HG02885 (cell line): ENCODE measurements at regions not wholly inside any gene's neighbourhood (a gene's known extent, or its start where the extent isn't known, plus 50 kb on each side); places are given as distances from the start of the nearest gene placed in this dataset.
"Not testable (repeated sequence)": the region's sequence is repeated elsewhere in the genome, so short reads cannot be mapped to it uniquely, and the experiment has no call there.

Experiments
- ATAC-seq: cut with Tn5 transposase; IDR thresholded peaks from one replicate; pipeline ENCODE4 v1.9.1; 2021; ENCODE audit warnings: mild to moderate bottlenecking; ENCODE audit not compliant: unreplicated experiment, poor library complexity

DNA sequence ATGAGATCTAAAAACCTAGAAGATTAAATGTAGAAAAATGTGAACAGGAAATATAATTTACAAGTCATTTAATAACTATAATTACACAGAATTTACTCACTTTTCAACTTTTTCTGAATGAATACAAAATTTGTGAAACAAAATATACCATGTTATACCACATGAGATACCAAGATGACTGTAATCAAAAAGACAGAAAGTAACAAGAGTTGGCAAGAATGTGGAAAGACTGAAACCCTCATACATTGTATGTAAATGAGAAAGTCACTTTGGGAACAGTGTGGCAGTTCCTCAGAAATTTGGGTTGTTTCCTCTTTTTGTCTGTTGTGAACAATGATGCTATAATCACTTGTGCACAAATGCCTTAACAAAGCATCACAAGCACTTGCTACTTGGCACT is 145.4 kb upstream of the ZNF804A start:
- peak; percentile 50 for ATAC-seq

DNA sequence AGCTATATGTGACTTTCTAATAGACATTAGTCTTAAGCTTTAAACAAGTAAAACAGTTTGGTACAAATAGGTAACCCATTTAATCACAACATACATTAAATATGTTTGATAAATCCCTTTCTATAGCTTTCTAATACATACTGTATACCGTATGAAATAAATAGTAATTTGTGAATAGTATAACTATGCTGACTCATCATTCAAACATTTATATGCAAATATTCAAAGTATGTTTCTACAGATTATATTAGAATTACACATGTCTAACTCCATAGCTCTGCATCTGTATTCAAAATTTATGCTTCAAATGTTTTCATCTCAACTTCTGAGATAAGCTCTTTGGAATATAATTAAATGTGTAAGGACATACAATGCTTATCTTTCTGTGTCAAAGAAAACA is 142.7 kb upstream of the ZNF804A start:
- ATAC-seq = no peak

DNA sequence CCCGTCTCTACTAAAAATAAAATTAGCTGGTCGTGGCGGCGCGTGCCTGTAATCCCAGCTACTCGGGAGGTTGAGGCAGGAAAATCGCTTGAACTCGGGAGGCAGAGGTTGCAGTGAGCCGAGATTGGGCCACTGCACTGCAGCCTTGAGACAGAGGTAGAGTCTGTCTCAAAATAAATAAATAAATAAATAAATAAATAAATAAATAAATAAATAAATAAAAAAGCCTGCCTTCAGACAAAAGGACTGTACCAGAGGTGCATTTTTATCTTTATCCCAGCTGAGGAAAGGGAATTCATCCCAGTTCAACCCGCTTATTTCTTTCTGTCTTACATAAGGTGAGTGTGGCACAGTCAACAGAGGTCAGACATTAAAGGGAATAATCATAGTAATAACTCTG is 141.6 kb upstream of the ZNF804A start:
- ATAC-seq = not testable (repeated sequence)

DNA sequence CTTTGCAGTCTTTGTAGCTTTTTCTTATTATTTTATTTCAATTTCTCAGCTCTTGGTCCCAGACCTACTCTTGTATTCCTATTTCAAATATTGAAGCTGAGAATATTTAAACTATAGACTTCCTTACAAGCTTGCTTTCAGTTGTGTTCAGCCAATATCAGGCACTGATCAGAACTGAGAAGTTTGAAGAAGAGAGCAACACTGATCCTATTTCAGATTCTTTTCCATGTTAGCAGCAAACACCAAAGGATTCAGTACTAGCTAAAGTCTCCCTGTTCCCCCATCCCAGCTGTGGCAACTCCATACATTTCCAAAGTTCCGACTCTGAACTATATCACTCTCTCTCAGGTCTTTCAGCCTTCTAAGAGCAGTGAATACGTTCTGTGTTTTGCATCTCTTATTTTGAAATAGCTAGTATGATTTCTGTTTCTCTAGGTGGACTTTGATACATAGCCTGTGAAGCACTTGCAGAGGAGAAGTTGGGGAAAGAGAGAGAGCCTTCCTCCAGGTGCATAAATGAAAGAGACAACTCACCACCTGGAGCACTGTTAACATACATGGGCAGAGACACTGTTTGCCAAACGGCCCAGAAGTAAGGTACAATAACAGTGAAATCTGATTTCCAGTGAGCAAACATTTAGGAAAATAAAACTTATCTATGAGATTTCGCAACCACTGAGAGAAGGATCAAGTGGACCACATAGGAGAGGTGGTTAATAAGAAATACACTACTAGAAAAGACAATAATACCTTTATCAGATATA is 135.0 kb upstream of the ZNF804A start:
- no peak for ATAC-seq

DNA sequence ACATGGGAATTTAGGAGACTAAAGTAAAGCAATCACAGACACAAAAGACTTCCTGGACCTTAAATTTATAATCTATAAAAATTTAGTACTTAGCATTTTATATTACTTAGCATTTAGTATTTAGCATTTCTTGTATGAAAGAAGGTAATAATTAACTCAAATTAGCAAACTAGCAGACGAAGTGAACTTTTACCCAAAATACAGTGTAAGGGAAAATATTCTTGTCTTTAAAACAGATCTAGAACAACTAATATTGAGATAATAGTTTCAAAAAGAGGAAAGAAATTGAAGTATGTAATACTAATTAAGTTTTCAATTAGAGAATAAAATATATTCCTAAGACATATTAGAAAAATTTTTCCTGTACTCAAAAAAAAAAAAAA is 134.5 kb upstream of the ZNF804A start:
- no peak for ATAC-seq

DNA sequence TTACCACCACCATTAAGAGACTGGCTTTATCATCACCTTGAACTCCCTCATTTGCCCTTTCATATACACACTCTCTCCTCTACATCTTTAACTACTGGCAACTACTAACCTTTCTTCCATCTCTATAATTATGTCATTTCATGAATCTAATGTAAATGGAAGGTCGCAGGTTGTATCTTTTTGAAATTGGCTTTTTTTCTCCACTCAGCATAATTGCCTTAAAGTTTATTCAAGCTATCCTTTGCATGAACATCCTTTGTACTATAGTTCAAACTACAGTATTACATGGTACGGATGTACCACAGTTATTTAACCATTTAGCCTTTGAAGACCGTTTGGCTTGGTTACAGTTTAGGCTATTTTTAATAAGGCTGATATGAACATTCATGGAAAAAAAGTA is 129.5 kb upstream of the ZNF804A start:
- no peak for ATAC-seq

DNA sequence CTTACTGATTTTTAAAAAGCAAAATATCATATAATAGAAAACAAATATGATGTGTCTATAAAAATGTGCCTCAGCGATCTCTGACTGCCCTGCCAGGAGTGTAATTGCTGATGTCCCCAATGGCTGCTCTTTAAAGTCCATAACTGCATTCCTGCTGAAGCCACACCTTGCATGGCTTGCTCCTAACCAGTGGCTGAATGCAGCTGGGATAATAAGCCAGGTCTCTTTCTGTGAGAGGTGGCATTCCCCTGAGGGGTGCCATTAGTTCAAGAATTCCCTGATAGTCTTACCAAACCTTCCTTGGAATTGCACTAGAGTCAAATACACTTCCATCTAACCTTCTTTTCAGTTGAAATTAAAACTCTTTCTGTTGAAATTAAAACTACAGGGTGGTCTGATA is 125.8 kb upstream of the ZNF804A start:
- ATAC-seq = no peak

DNA sequence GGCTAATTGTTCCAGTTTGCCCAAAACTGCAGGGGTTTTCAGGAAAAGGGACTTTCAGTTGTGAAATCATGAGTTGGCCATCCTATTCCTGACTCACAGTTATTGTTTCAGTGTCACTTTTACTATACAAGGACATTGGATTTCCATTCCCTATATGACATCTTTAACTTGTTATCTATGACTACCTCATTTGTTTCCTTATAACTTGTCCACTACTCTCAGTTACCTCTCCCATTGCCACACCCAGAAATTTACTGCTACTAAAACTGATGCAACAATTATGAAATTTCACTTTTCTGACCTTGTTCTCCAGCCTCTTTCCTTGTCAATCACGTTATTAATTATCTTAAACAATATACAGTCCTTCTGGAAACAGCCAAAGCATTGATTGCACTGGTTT is 116.5 kb upstream of the ZNF804A start:
- no peak for ATAC-seq

DNA sequence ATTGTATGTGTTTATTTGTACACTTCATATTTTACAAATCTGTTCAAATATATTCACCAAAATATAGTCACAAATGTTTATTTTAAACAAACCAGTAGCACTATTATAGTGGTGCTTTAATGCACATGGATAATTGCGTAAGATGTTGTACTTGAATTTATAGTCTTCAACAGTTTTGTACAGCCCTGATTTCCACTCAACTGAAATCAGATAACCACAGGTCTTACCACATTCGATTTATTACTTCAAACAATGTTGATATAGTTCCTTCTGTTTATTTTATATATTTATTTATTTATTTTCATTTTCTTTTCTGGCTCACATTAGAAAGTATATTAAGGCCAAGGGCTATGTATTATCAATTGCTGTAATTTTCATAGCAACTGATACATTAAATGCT is 99.4 kb upstream of the ZNF804A start:
- no peak for ATAC-seq

DNA sequence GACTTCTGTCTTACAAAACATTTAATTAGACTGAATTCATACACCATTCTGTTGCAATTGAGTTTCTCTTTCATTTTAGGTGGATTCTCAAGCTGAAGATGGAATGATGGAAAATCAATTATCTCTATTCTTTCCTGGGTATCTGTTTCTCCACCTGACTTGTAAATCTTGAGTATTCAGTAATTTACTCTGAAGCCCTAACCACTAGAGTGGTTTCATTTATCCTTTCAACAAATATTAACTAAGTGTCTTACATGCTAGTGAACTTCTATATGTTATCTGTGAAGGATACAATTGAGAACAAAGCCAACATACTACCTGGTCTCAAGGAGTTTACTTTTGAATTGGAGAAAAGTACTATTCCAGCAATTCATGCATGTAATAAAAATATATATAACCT is 94.1 kb upstream of the ZNF804A start:
- ATAC-seq = no peak

DNA sequence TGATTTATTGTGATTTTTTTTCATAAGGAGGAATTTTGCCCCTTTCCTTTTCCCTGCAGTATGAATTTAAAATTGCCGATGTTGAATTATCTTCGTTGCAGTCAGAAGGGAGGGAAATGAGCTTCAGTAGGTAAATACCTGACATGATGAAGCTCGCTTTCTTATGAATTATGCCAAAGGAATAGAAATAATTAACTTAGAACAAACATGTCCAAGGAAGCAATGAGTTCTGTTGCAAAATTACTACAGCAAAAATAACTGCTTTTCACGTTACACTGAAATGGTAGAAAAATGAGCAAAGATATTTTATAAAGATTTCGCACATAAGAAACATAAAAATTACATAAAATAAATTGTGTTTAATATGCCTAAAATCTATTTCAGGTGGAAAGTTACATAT is 91.1 kb upstream of the ZNF804A start:
- ATAC-seq = no peak

DNA sequence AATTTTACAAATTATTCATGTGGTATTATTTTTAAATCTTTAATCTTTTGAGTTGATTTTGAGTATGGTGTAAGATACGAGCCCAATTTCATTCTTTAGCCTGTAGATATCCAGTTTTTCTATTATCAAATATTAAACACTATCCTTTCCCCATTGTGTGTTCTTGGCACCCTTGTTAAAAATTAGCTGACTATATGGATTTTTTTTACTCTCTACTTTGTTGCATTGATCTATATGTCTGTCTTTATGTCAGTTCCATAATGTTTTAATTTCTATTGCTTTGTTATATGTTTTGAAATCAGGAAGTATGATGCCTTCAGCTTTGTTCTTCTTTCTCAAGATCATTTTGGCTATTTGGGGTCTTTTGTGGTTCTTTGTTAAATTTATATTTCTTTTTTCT is 80.9 kb upstream of the ZNF804A start:
- no peak for ATAC-seq

DNA sequence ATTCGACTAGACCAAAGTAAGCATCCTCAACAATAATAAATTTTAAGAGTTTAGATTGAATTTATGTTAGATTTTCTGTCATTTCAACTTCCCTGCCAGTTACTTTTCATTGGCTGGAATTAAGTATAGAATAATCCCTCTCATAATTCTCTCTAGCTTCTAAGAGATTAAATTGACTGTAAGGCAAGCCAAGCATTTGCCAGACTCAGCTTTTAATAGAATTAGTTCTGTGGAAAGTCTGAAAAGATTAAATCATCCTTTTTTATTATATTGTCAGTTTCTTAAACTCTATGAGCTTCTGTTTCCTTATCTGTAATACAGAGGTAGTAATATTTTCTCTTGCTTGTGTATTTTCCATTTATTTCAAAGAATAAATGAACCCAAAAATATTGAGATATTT is 77.9 kb upstream of the ZNF804A start:
- ATAC-seq = no peak

DNA sequence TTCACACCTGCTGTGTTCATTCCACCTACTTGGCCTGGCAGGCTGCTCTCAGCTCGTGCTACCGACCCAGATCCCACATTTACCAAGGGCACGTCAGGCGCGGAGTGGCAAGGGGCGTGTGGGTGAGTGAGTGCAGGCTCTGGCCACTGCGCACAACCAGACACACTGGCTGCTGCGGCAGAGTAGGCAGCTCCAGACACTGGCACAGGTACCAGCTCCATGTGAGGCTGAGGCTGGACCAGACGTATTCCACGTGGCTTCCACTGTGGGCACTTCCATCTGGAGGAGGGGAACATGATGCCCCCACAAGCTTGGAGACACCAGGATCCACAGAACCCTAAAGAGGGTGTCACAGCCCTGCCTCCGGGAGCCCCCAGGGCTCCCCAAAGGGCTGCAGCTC is 74.6 kb upstream of the ZNF804A start:
- ATAC-seq = no peak

DNA sequence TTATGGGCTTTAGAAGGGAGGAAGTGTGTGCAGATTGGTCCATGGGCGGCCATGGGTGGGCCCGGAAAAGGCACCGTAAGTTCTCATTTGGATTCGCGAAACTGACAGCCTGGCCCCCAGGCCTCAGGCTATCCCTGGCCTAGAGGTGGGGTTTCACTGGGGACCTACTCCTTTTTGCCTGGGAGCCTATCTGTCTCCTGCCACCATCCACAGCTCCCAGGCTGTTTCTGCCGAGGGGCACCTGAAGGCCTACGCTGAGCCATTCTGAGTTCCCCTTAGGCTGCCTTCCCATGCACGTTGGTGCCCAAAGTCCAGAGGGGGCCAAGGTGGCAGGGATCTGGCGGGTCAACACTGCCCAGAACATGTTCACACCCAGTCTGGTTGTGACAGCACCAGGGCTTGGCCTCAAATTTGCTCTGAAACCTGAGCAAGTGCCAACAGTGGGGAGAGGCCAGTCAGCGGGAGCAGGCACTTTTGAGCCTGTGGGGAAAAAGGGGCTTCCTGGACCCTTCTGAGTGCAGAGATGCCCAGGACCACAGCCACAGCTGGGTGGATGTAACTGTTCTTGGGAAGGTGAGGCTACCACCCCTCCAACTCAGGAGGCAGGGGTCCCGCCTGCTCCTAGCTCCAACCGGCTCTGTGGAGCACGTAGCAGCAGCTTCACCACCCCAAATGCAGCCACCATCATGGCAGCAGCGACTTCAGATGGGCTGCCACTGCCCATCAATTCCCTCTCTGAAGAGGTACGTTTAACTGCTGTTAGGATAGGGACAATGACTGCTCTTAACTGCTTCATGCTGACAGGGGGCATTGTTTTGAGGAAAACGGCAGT is 73.6 kb upstream of the ZNF804A start:
- ATAC-seq = no peak

DNA sequence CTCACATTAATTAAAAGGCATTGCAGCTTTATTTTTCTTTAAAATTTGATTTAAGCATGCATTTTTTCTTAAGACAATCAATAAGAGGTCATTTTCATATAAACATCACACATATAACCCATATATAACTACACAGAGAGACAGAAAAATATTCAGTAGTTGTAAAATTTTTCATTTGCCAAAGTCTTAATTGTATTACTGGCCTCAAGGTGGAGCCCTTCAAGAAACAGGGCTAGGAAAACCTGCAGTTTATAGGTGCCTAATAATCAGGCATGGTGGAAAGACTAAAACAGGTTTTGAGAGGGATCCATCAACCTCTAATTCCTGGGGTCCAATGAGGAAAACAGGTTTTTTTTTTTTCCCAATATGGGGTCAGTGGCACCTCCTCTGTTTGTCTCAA is 71.3 kb upstream of the ZNF804A start:
- no peak for ATAC-seq

DNA sequence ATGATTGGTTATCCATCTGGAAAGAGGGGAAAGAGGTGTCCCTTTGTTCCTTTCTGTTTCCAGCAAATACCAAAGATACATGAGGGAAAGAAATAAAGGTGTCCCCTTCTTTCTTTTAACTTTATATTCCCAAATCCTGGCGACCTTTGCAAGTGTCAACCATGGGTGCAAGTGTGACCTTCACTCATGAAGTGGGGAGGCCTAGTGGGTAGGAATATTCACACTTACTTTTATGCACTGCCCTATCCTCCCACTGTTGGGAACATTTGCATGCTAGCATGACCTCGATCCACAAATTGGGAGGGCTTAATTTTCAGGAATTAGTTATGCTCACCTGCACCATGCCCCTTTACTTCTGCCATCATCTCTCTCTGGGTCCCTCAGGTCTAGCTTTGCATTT is 70.2 kb upstream of the ZNF804A start:
- ATAC-seq = no peak

DNA sequence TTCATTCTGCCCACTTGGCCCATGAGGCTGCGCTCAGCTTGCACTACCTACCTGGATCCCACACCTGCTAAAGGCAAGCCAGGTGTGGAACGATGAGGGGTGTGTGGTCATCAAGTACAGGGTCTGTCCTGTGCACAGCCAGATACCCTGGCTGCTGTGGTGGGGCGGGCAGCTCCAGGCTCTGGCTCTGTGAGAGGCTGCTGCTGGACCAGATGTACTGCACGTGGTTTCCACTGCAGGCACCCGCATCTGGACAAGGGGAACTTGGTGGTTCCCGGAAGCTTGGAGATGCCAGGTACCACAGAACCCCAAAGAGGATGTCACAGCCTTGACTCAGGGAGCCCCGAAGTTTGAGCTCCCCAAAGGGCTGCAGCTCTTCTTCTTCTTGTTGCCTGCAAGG is 68.1 kb upstream of the ZNF804A start:
- no peak for ATAC-seq

DNA sequence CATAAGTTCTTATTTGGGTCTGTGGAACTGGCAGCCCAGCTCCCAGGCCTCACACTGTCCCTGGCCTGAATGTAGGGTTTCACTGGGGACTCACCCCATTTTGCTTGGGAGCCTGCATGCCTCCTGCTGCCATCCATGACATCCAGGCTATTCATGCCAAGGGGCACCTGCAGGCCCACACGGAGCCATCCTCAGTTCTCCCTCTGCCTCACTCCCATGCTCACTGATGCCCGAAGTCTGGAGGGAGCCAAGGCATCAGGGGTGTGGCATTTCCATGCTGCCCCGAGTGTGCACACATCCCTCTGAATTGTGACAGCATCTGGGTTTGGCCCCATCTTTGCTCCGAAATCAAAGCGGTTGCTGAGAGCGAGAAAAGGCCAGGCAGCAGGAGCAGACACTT is 67.4 kb upstream of the ZNF804A start:
- ATAC-seq = no peak

DNA sequence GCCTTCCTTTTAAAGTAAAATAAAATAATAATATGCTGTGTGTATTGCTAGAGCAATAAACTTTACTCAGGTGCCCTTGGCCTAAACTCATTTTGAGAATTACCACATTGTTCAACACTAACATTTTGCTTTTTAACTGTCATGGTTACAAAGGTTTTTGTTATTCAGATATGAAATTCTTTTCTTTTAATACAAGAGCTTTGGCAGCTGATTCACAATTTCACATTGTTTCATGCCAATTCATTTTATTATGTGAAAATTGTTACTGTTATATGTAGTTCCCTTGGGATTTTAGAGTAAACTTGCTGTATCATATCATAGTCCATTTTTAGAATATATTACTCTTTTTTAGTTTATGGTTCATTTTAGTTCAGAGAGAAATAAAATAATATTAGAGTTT is 65.8 kb upstream of the ZNF804A start:
- no peak for ATAC-seq

DNA sequence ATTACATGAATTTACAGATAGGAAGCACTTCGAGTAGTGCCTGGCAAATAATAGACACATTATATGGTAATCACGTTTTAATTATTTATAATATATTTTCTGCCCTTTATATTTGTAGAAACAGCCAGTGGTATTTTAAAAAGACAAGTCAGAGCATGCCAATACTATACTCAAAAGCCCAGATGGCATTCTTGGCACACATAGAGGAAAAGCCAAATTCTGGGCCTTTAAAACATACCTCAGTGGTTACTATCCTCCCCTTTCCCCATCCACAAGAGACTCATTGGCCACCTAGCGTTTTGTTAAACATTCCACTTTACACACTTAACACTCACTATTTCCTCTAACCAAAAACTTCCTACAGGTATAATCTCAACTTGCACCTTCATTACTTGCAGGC is 63.3 kb upstream of the ZNF804A start:
- no peak for ATAC-seq

DNA sequence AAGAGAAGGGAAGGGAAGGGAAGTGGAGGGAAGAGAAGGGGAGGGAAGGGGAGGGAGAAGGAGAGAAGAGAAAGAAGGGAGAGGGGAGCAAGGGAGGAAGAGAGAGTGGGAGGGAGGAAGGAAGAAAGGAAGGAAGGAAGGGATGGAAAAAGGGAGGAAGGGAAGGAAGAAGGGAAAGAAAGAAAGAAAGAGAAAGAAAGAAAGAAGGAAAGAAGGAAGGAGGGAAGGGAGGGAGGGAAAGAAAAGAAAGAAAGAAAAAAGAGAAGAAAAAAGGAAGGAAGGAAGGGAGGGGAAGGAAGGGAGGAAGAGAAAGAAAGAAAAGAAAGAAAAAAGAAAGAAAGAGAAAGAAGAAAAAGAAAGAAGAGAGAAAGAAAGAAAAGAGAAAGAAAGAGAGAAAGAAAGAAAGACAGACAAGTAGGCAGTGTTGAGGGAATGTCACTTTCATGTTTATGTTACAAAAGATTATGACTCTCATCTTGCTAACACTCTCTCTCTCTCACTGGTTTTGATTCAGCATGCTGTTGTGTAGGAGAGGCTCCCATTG is 58.0 kb upstream of the ZNF804A start:
- ATAC-seq = no peak
